NCI-H2107 treated with DMSO at 0.1 percent for 48 hours (cell line): ENCODE measurements at regions not wholly inside any gene's neighbourhood (a gene's known extent, or its start where the extent isn't known, plus 50 kb on each side); places are given as distances from the start of the nearest gene placed in this dataset.
"Not testable (repeated sequence)": the region's sequence is repeated elsewhere in the genome, so short reads cannot be mapped to it uniquely, and the experiment has no call there.

ENCODE experiments used
- DNase-seq: peaks from one replicate; lab custom pipeline; 2025; ENCODE audit not compliant: unreplicated experiment; lab: John Stamatoyannopoulos, UW

DNA sequence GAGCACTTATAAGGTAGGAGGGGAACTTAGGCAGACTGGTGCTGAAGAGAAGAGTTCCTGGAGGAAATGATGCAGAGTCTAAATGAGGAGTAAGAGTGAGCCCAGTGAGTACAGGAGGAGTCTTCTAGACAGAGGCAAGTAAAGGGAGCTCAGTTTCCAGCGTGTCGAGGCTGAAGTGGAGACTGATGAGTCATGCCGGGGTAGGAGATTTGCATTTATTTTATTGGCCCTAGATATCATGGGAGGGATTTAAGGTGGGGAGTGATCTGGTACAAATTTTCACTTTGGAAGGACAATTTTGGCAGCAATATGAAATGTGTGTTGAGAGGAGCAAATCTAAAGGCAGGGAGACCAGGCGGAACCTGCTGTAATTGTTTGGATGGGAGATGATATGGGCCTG, 157.5 kb downstream of the TTC8 start:
- no peak for DNase-seq

DNA sequence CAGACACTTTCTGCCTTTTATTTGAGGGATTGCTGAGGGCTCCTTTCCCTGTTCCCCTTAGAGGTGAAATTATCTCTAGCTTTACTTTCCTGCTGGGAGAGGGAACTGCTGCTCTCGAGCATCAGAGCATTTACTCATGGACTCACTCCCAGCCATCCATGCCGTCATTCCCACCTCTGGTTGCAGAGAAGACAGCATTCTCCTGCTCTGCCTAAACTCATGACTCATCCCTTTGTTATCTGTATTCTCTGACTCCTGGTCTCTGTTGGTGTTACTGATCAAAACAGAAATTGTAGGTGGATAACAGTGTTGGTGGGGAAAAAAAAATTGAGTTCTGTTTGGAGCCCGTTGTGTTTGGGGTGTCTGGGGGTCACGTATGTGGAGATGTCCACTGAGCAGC, 159.3 kb downstream of the TTC8 start:
- no peak for DNase-seq

DNA sequence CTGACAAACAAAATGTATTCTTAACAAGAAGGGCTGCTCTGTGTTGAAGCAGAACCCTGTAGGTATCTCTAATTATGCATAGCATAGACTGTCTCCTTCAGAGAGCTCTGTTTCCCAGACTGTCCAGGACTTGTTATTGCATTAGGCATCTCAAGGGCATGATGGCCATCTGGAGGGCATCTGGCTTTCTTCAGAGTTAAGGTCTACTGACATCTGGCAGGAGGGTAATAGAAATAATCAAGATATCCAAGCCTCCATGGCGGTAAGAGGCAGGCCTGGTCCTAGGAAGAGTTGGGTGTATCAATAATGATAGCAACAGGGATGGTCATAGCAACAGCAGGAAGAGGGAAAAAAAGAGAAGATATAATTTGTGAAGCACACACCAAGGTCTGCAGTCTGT, 161.2 kb downstream of the TTC8 start:
- no peak for DNase-seq

DNA sequence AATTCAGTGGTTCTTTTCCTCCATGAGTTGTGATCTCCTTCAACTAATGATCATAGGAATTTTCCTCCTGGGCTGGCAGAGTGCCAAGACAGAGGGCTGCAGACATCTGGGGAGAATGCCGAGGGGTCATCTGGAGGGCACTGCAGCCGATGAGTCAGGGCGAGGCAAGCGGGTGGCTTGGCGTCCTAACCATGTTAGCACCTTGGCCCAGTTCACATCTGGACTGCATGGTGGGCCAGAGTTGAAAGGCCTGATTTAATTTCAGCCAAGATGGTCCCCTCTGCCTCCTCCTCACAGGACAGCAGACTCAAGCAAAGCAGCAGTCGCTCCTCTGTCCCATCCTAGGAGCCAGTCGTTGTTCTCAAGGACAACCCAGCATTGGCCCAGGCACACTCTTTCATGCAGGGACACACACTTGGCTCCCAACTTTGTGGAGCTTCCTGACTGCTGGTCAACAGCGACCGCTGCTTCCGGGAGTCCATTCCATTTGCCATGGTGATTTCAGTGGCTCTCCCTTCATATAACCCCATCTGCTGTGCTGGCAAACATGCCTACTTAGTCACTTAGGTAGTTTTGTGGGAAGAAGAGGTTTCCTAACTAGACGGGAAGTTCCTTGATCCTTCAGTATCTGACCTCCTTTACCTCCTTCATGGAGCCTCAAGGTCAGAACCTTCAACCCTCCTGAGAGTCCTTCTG, 161.8 kb downstream of the TTC8 start:
- DNase-seq: no peak

DNA sequence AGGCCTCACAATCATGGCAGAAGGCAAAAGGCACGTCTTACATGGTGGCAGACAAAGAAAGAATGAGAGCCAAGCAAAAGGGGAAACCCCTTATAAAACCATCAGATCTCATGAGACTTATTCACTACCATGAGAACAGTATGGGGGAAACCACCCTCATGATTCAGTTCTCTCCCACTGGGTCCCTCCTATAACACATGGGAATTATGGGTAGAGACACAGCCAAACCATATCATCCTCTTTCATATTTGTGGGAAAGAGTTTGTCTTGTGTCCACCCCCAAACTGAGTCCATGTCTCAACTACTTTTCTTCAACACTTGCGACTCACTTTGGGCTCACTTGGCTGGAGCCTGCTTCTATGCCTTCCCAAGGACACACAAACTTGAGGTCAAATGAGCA, 162.5 kb downstream of the TTC8 start:
- DNase-seq: not testable (repeated sequence)

DNA sequence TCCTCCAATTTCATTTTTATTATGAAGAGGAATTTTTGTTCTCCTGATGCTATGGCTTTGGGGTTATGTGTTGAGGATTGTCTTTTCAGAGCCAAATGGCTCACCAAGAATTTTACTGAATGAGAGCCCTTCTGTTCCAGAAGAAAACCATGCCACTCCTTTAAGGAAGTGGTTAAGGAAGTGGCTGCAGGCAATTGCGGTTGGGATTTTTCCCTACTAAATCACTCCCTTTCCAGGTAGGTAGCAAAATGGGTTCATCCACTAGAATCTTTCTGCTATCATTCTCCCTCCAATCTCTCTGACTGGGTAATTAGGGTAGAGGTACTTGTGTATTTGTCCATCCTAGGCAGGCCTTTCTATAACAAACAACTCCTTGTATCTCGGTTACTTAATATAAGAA, 163.1 kb downstream of the TTC8 start:
- DNase-seq: no peak

DNA sequence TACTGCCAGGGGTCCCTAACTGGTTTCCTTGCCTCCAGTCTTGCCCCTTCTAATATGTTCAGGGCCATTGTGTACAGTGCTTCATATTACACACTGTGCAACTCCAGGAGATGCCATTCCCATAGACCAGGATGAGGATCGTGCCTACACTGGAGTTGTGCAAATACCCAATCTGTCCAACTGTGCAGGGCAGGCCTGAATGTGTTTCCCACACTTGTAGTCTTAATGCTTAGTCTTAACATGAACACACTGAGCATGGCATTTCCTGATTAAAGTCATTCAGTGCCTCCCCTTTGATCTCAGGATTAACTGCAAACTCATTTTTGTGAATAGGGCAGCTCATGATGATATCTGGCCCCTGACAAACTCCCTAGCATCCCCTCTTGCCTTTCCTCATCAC, 165.5 kb downstream of the TTC8 start:
- DNase-seq: no peak

DNA sequence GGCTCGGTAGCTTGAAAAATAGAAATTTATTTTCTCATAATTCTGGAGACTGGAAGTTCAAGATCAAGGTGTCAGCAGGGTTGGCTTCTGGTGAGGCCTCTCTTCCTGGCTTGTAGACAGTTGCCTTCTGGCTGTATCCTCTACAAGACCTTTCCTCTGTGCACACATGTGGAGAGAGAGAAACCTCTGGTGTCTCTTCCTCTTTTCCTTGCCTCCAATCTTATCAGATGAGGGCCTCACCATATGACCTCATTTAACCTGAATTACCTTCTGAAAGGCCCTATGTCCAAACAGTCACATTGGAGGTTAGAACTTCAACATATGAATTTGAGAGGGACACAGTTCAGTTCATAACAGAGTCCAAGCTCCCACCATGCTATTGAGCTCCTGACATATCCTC, 166.4 kb downstream of the TTC8 start:
- DNase-seq: no peak

DNA sequence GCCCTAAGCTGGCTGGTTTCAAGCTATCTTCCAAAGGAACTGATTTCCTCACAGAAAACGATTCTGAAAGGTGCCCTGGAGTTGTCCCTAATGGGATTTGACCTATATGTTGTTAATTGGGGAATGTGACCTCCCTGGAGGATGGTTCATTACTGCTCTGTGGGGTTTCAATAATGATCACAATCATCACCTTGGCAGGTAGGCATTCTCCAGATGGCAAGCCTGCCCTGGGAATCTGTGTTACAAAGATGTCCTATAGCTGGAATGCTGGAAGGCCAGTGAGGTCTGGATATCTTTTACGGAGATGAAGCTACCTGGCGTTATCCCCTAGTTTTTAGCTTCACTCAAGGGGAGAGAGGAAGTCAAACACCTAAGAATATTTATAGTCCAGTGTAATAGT, 167.6 kb downstream of the TTC8 start:
- no peak for DNase-seq

DNA sequence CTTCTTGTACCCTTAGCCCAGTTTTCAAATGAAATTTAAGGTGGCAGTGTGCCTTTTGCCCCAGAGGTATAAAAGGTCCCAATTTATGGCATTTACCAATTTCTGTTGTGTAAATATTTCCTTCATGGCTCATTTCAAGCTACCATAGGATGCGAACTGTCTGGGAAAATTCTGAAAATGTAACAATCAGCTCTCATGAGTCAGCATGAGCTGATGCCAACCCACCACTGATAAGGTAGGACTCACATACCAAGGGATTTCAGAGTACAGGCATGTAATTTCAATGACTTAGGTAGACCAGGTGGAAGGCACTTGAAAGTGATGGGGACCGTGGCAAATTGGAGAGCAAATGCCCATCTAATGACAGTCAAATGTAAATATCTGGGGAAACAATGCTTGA, 169.5 kb downstream of the TTC8 start:
- no peak for DNase-seq

DNA sequence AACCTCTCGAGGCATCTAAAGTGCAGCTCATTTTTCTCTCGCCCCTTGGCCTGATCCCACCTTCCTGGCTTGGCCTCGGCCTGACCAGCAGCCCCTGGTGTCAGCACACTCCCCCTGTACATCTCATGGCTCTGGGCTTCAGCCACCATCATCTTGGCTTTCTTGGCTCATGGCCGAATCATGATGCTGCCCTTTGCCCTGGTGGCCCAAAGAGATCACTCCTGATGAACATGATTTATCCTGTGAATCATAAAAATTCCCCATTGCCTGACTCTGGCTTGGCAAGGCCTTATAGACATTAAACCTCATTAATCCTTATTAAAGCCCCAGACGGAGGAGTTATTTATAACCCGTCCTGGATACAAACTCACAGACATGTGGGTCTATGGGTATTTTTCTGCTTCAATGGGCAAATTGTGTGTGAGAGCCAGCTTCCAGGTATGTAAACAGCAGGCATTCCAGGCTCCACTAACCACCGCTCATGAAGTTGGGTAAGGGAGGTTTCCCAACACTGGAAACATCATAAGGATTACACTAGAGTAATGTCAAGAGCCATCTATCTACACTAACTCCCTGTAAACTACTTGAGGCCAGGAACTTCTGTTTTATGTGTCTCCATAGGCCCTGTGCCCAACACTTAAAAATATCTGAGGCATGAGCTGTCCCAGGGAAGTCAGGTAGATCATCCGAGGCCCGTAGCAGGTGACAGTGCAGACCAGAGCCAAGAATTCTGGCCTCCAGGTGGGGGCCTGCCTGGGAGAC, 171.2 kb downstream of the TTC8 start:
- DNase-seq: no peak

DNA sequence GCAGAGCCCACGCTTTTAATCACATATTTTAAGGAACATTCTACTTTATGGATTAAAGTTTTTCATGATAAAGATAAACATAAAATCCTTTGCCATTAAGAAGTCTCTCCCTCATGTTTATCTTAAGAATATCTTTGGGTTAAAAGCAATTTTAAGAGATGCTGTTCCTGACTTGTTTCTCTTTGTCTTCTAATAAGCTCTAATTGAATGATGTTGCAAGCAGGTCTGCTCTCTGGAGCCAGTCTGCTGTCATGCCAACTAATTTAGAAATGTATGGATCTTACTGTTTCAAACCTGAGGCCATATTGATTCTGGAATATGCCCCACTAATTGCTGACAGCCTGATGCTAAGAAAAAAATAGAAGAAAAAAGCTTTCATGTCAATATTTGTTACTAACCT, 173.6 kb downstream of the TTC8 start:
- DNase-seq: no peak

DNA sequence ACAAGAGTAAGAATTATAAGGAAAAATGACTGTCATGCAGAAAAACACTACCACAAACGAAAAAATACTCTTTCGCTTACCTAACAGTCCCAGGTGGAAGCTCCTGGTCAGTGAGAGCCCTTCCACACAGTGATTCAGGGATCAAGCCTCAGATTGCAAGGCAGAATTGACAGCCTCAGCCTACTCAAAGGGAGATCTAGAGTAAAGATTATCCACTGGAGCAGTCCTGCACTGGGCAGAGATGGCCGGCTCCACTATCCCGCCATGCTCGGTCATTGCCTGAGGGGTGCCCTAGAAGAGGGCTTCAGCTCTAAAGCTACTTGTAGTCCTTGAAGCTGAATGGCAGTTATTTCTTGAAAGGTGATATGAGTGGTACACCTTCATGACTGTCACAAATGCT, 174.7 kb downstream of the TTC8 start:
- DNase-seq: no peak

DNA sequence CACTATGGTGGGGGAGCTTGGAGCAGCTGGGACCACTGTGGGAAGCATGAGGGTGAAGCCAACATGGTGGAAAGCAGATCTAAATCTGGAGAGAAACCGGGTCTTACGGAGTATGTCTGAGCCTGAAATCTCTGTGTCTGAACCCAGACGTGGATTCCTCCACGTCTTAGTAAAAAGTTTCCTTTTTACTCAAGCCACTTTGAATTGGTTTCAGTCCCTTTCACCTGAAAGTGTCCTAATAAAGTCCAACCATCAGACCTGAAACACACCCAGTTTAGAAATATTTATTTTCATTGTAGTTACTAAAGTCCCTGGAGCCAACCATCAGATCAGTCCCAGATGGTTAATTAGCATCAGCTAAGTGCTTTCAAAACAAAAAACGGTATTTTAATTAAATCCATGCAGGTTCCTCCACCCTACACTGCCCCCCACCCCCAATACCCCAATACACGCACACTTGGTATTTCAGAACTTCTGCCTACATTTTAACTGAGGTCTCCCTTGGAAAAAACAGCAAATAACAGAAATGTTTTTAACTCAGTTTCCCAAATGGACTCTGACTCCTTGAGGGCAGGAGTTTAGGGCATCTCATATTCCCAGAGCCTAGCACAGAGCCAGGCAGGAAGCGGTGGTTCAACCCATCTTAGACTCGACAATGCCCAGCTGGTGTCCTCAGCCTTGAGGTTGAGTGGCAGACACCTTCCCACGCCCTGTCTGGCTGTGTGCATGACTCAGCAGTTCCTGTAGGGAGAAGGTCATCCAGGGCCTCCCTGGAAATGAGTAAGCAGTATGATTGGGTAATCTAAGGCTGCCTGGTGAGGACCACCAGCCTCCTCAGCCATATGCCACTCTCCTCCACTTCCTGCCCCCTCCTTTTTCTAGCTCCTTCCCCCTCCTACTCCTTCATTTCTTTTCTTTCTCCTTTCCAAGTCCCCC, 175.8 kb downstream of the TTC8 start:
- no peak for DNase-seq

DNA sequence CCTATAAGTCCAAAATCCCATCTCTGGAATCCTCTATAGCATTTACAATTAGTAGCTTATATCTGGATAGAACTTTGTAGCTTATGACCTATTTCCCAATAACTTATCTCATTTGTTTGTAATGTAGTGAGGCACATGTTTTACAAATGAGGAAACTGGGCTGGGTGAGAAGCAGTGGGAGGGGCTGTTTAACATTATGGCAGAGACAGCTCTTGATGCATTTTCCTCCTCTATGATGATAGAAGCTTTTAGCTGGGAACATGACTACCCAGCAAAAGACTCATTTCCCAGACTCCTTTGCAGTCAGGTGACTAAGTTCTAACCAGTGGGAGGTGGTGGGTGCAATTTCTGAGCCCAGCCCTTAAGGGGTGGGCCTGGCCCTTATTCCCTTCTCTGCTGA, 179.7 kb downstream of the TTC8 start:
- no peak for DNase-seq

DNA sequence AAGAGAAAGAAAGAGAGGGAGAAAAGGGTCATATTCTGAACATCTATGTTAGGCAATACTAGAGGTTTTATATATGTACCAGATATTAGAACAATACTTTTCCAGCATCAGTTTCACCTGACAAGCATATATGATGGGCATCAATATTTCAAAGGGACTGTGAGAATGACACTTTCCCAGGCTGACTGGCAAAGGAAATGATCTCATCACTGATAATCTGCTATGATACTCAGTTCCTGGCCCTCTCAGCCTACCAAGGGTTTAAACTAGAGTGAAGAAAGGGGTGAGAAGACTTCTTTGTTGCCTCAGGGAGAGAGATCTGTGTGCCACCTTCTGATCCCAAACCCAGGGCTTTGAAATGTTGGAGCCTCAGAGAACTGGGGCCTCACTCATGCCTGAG, 183.5 kb downstream of the TTC8 start:
- no peak for DNase-seq

DNA sequence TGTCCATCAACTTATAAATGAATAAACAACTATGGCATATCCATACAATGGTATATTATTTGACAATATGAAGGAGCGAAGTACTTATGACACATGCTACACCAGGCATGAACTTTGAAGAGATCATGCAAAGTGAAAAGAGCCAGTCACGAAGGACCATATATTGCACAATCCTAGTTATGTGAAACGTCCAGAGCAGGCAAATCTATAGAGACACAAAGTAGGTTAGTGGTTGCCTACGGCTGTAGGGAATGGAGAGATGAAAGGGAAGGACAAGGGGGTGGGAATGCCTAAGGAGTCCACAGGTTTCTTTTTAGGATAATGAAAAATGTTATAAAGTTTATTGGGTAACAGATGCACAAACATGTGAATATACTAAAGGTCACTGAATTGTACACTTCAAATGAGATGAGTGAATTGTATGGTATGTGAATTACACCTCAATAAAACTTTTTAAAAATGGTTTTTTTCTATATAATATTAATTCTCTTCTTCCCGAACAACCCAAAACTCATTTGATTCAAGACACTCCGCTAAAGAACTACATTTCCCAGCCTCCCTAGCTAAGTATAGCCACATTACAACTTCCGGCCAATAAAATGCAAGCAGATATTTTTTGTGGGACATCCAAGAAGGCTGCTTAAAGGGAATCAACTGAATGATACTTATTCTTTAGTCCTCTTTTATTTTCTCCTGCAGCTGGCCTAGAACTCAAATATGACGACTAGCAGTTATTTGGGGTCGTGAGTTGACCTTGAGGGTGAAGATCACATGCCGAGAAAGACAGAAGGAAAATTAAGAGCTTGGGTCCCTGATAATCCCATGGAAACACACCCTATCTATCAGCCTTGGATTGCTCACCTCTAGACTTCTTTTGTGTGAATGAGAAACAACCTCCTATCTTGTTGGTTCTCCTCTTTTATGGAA, 187.2 kb downstream of the TTC8 start:
- no peak for DNase-seq

DNA sequence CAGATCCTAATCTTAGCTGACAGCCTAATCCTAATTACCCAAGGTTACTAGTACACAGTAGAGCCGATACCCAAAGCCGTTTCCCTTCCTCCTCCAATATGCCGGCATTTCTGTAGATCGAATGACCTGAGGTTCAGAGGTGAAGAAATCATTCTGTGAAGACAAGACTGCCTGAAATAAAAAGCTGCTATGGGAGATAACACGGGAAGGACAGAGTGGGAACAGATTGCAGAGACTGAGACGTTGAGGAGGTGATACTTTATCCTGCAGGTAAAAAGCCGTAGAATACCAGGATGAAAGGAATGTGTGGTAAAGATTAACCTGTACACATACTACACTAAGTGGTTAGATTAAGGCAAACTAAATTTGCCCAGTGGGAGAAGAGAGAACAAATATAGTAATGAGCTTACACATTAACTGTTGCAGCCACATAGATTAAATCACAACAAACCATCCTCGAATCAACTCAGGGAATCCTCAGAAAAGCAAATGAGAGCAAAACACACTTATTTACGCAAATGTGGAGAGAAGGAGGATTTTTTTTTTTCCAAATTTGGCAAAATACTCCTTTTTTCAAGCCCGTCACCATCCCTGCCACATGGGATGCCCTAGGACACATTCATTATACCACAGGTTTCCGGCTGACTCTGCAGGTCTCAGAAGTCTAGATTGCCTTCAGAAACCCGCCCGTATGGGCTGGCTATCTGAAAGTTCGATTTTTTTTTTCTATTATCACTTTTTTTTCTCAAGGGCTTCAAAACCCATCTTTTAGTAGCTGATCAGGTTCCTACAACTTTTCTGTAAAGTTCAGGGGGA, 188.0 kb downstream of the TTC8 start:
- no peak for DNase-seq

DNA sequence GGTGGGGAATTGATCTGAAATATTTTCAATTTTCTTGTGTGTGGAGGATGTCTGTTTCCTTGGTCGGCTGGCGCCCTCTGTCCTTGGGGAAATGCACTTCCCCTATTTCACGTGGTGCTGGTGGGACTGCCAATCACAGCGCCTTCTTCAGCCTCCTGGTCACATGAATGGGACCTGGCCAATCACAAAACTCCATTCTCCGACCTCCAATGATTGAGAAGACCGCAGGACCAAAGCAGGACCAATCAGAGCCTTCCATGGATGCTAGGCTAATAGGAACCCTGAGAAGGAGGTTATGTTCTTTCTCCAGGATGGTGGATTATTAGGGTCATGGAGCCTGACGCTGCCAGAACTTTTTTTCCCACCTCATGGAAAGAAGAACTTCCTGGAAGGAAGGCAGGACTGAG, 188.7 kb downstream of the TTC8 start:
- DNase-seq: no peak
